Activated naive CD4-positive, alpha-beta T cell (primary cell): ENCODE measurements at regions not wholly inside any gene's neighbourhood (a gene's known extent, or its start where the extent isn't known, plus 50 kb on each side); places are given as distances from the start of the nearest gene placed in this dataset.
A peak's percentile ranks its signal among the peaks of the same experiment; 100 is the strongest.

ENCODE experiments used
- DNase-seq, 4 experiments: peaks; one replicate each; lab custom pipeline; 2025; lab: John Stamatoyannopoulos, UW

- peak in 2 of 4 experiments; percentile 19 to 31 for DNase-seq
These were observed 1319.1 kb downstream of the TMEM121 start for GRCh38 chr14:106845286-106846087.

- DNase-seq, result no peak
These were observed 1319.8 kb downstream of the TMEM121 start for GRCh38 chr14:106846218-106846617.

DNA sequence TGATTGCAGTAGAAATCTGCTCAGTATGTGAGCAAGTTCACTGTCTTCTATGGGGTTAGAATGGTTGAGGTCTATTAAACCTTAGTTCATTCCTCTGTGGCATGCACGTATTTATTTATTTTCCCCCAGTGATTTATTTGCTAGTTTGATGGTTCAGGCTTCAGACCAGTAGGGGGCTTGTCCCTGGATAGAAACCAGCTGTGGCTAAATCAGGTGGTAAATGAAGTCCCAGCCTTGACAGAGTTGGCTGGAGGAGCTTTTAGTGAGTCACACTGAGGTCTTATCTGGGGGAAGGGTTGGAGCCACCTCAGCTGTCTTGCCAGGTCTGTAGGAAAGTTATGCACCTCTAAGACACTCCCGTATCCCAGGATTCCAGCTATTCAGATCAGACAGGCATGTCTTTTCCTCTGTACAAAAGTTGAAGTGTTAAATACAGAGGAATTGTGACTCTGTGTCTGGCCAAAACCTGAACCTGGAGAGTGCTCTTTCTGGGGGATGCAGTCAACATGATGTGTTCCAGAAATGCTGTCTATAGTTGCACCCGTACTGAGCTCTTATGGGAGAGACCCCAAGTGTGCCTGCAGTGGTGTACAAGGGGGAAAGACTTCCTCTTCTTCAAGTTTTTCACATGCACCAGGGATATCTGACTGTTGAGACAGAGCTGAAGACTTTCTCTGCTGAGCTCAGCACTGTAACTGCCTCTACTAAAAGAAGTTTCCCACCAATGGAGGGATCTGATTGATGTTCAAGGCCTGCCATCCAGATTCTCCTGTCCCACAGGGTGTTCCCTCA lies 1322.1 kb downstream of the TMEM121 start:
- no peak for DNase-seq

GRCh38 chr14:106850913-106851825 lies 1324.8 kb downstream of the TMEM121 start:
- DNase-seq, result no peak

GRCh38 chr14:106872611-106873446 lies 1346.4 kb downstream of the TMEM121 start:
- DNase-seq, result peak; percentile 63 to 85 (median 76)

- DNase-seq, result no peak
These were observed 1348.0 kb downstream of the TMEM121 start for GRCh38 chr14:106874350-106874749.

- DNase-seq, result peak in 1 of 4 experiments; percentile 47
These were observed 1349.1 kb downstream of the TMEM121 start for GRCh38 chr14:106875503-106875902.

- no peak for DNase-seq
These were observed 1350.3 kb downstream of the TMEM121 start for GRCh38 chr14:106876711-106877110.

GRCh38 chr14:106877517-106877916 lies 1351.1 kb downstream of the TMEM121 start:
- DNase-seq, result no peak

DNA sequence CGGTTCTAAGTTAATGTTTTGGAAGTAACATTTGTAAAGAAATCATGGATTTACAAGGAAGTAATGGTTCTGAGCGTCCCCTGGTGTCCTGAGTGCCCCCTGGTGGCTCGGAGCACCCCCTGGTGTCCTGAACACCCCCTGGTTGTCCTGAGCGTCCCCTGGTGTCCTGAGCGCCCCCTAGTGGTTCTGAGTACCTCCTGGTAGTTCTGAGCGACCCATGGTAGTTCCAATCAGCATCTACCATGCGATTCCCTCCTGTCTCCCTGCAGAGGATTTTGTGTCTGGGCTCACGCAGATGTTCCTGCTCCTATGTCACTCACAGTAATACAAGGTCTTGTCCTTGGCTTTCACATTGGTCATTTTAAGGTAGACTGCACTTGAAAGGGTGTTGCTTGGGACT lies 1352.9 kb downstream of the TMEM121 start:
- peak in 1 of 4 experiments; percentile 14 for DNase-seq

DNA sequence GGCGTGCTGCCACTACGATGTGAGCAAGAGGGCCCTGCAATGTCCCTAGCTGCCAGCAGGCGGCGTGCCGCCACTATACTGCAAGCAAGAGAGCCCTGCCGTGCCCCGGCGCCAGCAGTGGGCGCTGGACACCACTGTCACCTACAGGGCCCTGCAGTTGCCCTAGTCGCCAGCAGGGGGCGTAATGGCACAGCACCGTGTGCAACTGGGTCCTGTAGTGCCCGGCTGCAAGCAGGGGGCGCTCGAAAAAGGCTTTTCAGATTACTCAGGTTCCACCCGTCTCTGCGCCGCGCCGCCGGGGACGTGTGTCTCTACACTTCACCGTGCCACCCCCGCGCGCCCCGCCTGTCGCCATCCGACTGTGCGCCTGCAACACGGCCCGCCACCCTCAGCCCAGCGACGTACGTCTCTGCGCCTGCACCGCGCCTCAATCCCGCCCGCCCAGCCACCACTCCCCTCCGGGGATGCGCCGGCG lies 1356.9 kb downstream of the TMEM121 start:
- DNase-seq, result no peak
